ENCODE measurements at regions not wholly inside any gene's neighbourhood (a gene's known extent, or its start where the extent isn't known, plus 50 kb on each side); places are given as distances from the start of the nearest gene placed in this dataset.

- no peak overlapping the region for H3K4me3 ChIP-seq (replicated peaks; ENCODE audit: low read depth, low read length)
- no peak for TF ChIP-seq CTCF (IDR thresholded peaks at IDR 0.05; ENCODE audit: low read depth, low read length, missing control alignments)
- DNase-seq (ENCODE audit: extremely low read depth, low read depth): no peak
Observed at GRCh38 chr18:45119876-45120275, 439.2 kb downstream of the SETBP1 start.

GRCh38 chr18:45121146-45121545 lies 440.5 kb downstream of the SETBP1 start:
- TF ChIP-seq CTCF (IDR thresholded peaks at IDR 0.05; ENCODE audit: low read depth, low read length, missing control alignments): no peak
- DNase-seq (ENCODE audit: extremely low read depth, low read depth): no peak
- H3K4me3 ChIP-seq (replicated peaks; ENCODE audit: low read depth, low read length): no peak overlapping the region

GRCh38 chr18:45122506-45122905 lies 441.8 kb downstream of the SETBP1 start:
- TF ChIP-seq CTCF (IDR thresholded peaks at IDR 0.05; ENCODE audit: low read depth, low read length, missing control alignments): no peak
- H3K4me3 ChIP-seq (replicated peaks; ENCODE audit: low read depth, low read length): no peak overlapping the region
- DNase-seq (ENCODE audit: extremely low read depth, low read depth): no peak

GRCh38 chr18:45127405-45127804 lies 446.7 kb downstream of the SETBP1 start:
- no peak for TF ChIP-seq CTCF (IDR thresholded peaks at IDR 0.05; ENCODE audit: low read depth, low read length, missing control alignments)
- DNase-seq (ENCODE audit: extremely low read depth, low read depth): no peak

GRCh38 chr18:45133276-45133675 lies 452.6 kb downstream of the SETBP1 start:
- DNase-seq (ENCODE audit: extremely low read depth, low read depth): no peak
- no peak for TF ChIP-seq CTCF (IDR thresholded peaks at IDR 0.05; ENCODE audit: low read depth, low read length, missing control alignments)
- H3K4me3 ChIP-seq (replicated peaks; ENCODE audit: low read depth, low read length): no peak overlapping the region

More at GRCh38 chr18:45127405-45127804, 446.7 kb downstream of the SETBP1 start:
- H3K4me3 ChIP-seq (replicated peaks; ENCODE audit: low read depth, low read length): no peak overlapping the region

- no peak overlapping the region for H3K4me3 ChIP-seq (replicated peaks; ENCODE audit: low read depth, low read length)
- DNase-seq (ENCODE audit: extremely low read depth, low read depth): no peak
- TF ChIP-seq CTCF (IDR thresholded peaks at IDR 0.05; ENCODE audit: low read depth, low read length, missing control alignments): no peak
Observed at GRCh38 chr18:45136381-45137086, 455.8 kb downstream of the SETBP1 start.

- no peak for TF ChIP-seq CTCF (IDR thresholded peaks at IDR 0.05; ENCODE audit: low read depth, low read length, missing control alignments)
- DNase-seq (ENCODE audit: extremely low read depth, low read depth): no peak
- no peak overlapping the region for H3K4me3 ChIP-seq (replicated peaks; ENCODE audit: low read depth, low read length)
Observed at GRCh38 chr18:45137087-45137419, 456.4 kb downstream of the SETBP1 start.
